Heart left ventricle (tissue), 13 donors: ENCODE measurements at regions not wholly inside any gene's neighbourhood (a gene's known extent, or its start where the extent isn't known, plus 50 kb on each side); places are given as distances from the start of the nearest gene placed in this dataset.

Source experiments
- POLR2A ChIP-seq, 2 donors: fragments of 450-650 bp; IDR thresholded peaks; one replicate each; pipeline ENCODE4 v1.6.1; 2017; ENCODE audit warnings: antibody characterized with exemption in 2 of 2, mild to moderate bottlenecking in 2 of 2, moderate library complexity in 2 of 2
- TF ChIP-seq, protein P1 (sequence below), 12 donors: fragments of 200-600 bp; sonication (generic) in 4 of 12; IDR thresholded peaks; one replicate each; pipeline versions ENCODE4 v1.5.0 to v1.8.0; 2018 to 2022; ENCODE audit warnings: antibody characterized with exemption in 12 of 12, mild to moderate bottlenecking in 5 of 12
- donor health status: ischemic (EF 13 %, LVEDD 7.1; RV severe dilation, severe dysfunction).
- donor health status: DM: no; HTN: yes; CAD: no.
- donor health status: DM: no; HTN: no; CAD: no.
- donor health status: ischemic (EF 25% LVEDD 6.9; RV normal size, moderate dysfunction).
- donor health status: ischemic (EF 25% LVEDD 5.7; RV mildly dilated, moderate dysfunction).
- donor health status: ischemic (EF 35%, LVEDD 5.7; RV mildly dilated, moderate dysfunction).
- donor health status: nonischemic (EF 11% LVEDD 7.7; RV severe dilation, severe dysfunction).
- donor health status: DM: yes; HTN: yes; CAD: no.
- donor health status: PGD.
- donor health status: ischemic (EF 29% LVEDD 5.4; RV normal size, mild dysfunction).
- donor health status: nonischemic (EF 23%, LVEDD 6.1; RV moderate dilation, normal function).

DNA sequence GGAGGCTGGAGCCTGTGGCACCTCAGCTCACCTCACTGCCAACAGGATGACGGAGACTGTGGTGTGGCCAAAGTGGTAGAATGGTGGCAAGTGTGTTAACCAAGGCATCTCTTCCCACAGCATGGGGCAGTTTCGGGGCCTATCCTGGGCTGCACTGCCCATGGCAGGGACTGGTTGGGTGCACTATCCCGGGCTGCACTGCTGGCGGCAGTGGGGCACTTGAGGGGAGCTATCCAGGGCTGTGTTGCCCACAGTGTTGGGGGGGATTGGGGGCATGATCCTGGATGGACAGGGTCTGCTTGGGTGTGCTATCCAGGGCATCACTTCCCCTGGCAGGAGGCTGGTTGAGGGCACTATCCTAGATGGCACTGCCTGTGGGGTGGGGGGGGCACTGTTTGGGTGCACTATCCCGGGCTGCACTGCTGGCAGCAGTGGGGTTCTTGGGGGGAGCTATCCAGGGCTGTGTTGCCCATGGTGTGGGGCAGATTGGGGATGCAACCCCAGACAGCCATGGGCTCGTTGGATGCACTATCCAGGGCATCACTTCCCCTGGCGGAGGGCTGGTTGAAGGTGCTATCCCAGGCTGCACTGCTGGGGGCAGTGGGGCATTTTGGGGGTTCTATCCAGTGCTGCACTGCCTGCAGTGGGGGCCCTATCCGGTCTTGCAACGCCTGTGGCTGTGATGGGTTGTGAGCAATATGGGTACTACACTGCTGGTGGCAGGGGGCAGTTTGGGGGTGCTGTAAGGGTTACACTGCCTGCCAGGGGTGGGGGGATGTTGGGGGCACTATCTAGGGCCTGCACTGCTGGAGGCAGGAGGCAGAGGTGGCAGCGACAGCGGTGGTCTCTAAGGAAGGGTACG lies 129.7 kb downstream of the ZNF248 start:
- TF ChIP-seq POLR2A (IDR thresholded peaks at IDR 0.05) = no peak
- TF ChIP-seq, protein P1, sequence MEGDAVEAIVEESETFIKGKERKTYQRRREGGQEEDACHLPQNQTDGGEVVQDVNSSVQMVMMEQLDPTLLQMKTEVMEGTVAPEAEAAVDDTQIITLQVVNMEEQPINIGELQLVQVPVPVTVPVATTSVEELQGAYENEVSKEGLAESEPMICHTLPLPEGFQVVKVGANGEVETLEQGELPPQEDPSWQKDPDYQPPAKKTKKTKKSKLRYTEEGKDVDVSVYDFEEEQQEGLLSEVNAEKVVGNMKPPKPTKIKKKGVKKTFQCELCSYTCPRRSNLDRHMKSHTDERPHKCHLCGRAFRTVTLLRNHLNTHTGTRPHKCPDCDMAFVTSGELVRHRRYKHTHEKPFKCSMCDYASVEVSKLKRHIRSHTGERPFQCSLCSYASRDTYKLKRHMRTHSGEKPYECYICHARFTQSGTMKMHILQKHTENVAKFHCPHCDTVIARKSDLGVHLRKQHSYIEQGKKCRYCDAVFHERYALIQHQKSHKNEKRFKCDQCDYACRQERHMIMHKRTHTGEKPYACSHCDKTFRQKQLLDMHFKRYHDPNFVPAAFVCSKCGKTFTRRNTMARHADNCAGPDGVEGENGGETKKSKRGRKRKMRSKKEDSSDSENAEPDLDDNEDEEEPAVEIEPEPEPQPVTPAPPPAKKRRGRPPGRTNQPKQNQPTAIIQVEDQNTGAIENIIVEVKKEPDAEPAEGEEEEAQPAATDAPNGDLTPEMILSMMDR (IDR thresholded peaks at IDR 0.05) = no peak
